Osteocyte (in vitro differentiated cells): ENCODE measurements at regions not wholly inside any gene's neighbourhood (a gene's known extent, or its start where the extent isn't known, plus 50 kb on each side); places are given as distances from the start of the nearest gene placed in this dataset.
A peak's percentile ranks its signal among the peaks of the same experiment; 100 is the strongest.

Experiments
- DNase-seq: peaks from one replicate; pipeline ENCODE4 v3.0.0; 2021; ENCODE audit warnings: mixed read lengths; ENCODE audit not compliant: unreplicated experiment; ENCODE audit errors: extremely low spot score
- H3K27ac Mint-ChIP-seq: one replicate; pipeline ENCODE4 v1.8.0; 2021; ENCODE audit warnings: mild to moderate bottlenecking, mixed read lengths; ENCODE audit not compliant: unreplicated experiment
- H3K27me3 Mint-ChIP-seq: one replicate; pipeline ENCODE4 v1.8.0; 2021; ENCODE audit warnings: mixed read lengths; ENCODE audit not compliant: unreplicated experiment
- H3K36me3 Mint-ChIP-seq: one replicate; pipeline ENCODE4 v1.8.0; 2021; ENCODE audit warnings: mixed read lengths; ENCODE audit not compliant: unreplicated experiment
- H3K4me1 Mint-ChIP-seq: one replicate; pipeline ENCODE4 v1.8.0; 2021; ENCODE audit warnings: mixed read lengths; ENCODE audit not compliant: unreplicated experiment
- H3K4me3 Mint-ChIP-seq: one replicate; pipeline ENCODE4 v1.8.0; 2021; ENCODE audit warnings: mild to moderate bottlenecking, moderate library complexity, mixed read lengths; ENCODE audit not compliant: unreplicated experiment
- H3K9me3 Mint-ChIP-seq: one replicate; pipeline ENCODE4 v1.8.0; 2021; ENCODE audit warnings: mixed read lengths; ENCODE audit not compliant: unreplicated experiment
- TF ChIP-seq, protein P1 (sequence below): fragments of 200-600 bp; sonication (generic); IDR thresholded peaks from 2 replicates; pipeline ENCODE4 v1.5.0; 2021; ENCODE audit warnings: antibody characterized with exemption, mild to moderate bottlenecking, moderate library complexity

DNA sequence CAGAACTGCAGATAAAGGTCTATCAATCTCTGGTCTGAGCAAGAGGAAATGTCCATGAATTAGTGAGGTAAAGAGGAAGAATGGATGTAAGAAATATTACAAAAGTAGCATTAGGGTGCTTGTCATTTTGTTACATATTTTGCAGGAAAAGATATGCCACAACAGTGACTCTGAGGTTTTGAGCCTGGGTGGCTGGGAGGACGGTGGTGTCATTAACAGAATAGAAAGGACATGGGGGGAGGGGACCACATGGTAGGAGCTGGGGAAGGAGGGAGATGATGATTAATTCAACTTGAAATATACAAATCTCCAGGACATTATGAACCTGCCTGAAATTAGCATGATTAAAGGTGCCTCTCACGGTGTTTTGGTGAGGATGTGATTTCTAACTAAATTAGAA lies 245.5 kb upstream of the MDFIC2 start:
- TF ChIP-seq, protein P1, sequence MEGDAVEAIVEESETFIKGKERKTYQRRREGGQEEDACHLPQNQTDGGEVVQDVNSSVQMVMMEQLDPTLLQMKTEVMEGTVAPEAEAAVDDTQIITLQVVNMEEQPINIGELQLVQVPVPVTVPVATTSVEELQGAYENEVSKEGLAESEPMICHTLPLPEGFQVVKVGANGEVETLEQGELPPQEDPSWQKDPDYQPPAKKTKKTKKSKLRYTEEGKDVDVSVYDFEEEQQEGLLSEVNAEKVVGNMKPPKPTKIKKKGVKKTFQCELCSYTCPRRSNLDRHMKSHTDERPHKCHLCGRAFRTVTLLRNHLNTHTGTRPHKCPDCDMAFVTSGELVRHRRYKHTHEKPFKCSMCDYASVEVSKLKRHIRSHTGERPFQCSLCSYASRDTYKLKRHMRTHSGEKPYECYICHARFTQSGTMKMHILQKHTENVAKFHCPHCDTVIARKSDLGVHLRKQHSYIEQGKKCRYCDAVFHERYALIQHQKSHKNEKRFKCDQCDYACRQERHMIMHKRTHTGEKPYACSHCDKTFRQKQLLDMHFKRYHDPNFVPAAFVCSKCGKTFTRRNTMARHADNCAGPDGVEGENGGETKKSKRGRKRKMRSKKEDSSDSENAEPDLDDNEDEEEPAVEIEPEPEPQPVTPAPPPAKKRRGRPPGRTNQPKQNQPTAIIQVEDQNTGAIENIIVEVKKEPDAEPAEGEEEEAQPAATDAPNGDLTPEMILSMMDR: no peak
- Mint-ChIP-seq H3K4me1 (no peaks in the 10 kb centered on the region), H3K27ac (no peak overlapping the region), H3K36me3 (no peaks in the 10 kb centered on the region), H3K9me3 (no peaks in the 10 kb centered on the region), H3K27me3 (no peaks in the 10 kb centered on the region), H3K4me3 (no peak overlapping the region)
- no peak for DNase-seq

- no peaks in the 10 kb centered on the region for H3K9me3 Mint-ChIP-seq
- TF ChIP-seq, protein P1: no peak
- no peak for DNase-seq
- H3K27ac Mint-ChIP-seq: no peak overlapping the region
- no peaks in the 10 kb centered on the region for H3K36me3 Mint-ChIP-seq
- H3K4me3 Mint-ChIP-seq: no peak overlapping the region
- H3K4me1 Mint-ChIP-seq: no peaks in the 10 kb centered on the region
- no peaks in the 10 kb centered on the region for H3K27me3 Mint-ChIP-seq
Measured at GRCh38 chr3:70556056-70556455, 243.6 kb upstream of the MDFIC2 start.

- DNase-seq: no peak
- no peaks in the 10 kb centered on the region for H3K9me3 Mint-ChIP-seq
- no peak overlapping the region for H3K4me3 Mint-ChIP-seq
Measured at GRCh38 chr3:70554170-70554569, 241.7 kb upstream of the MDFIC2 start.

GRCh38 chr3:70550723-70551319 lies 238.4 kb upstream of the MDFIC2 start:
- no peak overlapping the region for H3K4me3 Mint-ChIP-seq
- DNase-seq: peak; percentile 89
- H3K9me3 Mint-ChIP-seq: no peaks in the 10 kb centered on the region
- TF ChIP-seq, protein P1: peak; percentile 83
- no peaks in the 10 kb centered on the region for H3K36me3 Mint-ChIP-seq
- no peaks in the 10 kb centered on the region for H3K27me3 Mint-ChIP-seq
- H3K27ac Mint-ChIP-seq: no peak overlapping the region
- no peaks in the 10 kb centered on the region for H3K4me1 Mint-ChIP-seq

More at GRCh38 chr3:70554170-70554569, 241.7 kb upstream of the MDFIC2 start:
- no peaks in the 10 kb centered on the region for H3K27me3 Mint-ChIP-seq
- no peaks in the 10 kb centered on the region for H3K36me3 Mint-ChIP-seq
- no peak overlapping the region for H3K27ac Mint-ChIP-seq
- TF ChIP-seq, protein P1: no peak
- H3K4me1 Mint-ChIP-seq: no peaks in the 10 kb centered on the region

DNA sequence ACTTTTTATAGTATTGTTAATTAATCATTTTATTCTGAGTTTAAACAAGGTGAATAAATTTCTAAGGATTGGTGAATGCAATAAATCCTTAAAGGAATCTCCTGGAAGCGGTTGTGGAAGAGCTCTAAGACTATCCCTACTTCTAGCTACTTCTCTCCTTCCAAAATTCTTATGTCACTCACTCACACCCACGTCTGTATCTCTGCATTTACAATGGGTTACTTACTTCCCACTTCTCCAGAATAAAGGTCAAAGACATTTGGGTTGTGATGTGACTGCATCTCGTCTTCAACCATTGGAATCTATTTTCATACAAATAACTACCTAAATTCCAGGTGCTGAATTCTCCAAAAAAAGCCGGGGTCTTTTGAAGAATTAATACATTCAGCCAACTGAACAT lies 234.2 kb upstream of the MDFIC2 start:
- H3K4me1 Mint-ChIP-seq: no peaks in the 10 kb centered on the region
- H3K27ac Mint-ChIP-seq: no peak overlapping the region
- TF ChIP-seq, protein P1: no peak
- H3K9me3 Mint-ChIP-seq: peaks cover 3% of the 10 kb centered on the region
- H3K27me3 Mint-ChIP-seq: peaks cover 3% of the 10 kb centered on the region
- no peaks in the 10 kb centered on the region for H3K36me3 Mint-ChIP-seq
- H3K4me3 Mint-ChIP-seq: no peak overlapping the region
- no peak for DNase-seq
